HG03045 (cell line): ENCODE measurements at regions not wholly inside any gene's neighbourhood (a gene's known extent, or its start where the extent isn't known, plus 50 kb on each side); places are given as distances from the start of the nearest gene placed in this dataset.

Experiments
- ATAC-seq: cut with Tn5 transposase; IDR thresholded peaks from one replicate; pipeline ENCODE4 v1.9.1; 2021; ENCODE audit warnings: mild to moderate bottlenecking, moderate library complexity; ENCODE audit not compliant: unreplicated experiment

DNA sequence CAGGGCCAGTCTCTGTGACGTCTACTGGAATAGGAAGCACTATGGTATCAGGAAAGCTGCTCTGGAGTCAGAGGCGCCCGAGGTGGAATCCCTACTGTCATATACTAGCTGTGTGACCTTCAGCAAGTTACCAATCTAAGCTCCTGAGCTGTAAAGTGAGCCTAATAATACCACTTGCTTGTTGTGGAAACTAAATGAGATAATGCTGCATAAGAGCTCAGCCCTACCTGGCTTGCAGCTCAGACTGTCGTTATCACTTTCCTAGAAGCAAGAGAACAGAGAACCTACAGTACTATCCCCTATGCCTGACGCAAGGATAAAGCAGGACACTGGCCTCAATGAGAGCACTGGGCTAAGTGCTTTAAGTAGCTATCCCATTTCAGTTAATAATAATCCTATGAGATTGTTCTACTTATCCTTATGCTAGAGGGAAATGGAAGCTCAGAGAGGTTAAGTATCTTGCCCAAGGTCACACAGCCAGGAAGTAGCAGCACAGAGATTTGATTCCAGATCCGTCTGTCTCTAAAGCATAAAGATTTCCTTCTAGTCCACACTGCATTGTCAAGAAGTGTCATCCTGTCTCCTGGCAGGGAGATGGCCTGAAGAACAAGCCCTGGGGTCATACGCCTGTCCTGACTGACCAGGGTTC, 195.2 kb downstream of the TLE3 start:
- no peak for ATAC-seq

DNA sequence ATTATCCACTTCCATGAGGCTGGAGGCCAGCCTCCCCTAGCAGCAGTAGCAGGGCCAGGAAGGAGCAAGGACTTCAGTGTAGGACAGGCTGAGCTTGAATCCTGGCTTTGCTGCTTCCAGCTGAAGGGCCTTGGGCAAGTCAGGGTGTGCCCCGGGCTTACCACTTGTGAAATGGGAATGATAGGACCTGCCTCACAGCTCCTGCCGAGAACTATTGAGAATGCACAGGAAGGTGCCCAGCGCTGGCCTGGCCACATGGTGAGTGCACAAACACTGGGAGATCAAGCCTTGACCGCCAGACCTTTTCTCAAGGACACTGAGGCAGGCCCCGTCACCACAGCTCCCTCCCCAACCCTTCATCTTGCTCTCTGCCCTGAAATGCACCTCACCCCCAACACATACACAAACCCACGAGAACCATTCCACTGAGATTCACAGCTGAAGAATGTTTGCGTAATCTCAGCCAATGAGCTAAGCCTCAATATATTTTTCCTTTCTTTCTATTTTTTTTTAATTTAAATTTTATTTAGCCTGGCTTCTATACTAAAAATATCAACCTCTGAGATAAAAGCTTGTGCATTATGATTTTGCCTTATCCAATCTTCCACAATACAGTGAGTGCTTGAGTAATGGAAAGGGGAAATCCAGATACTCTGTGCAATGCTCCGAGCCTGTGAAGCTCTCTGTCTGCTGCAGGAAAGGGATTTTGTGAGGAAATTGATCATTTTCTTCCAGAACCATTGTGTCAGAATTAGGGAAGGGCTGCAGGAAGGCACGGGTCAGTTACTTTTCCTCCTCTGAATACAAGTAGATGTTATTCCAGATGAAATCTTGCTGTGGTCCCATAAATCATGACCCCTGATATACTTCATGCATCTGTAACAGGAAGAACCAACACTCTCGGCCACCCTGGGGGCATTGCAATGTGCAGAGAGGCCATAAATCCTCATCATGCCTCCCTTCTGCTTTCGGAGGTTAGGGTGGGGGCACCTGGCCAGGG, 193.9 kb downstream of the TLE3 start:
- no peak for ATAC-seq

GRCh38 chr15:69906256-69907185, 191.2 kb downstream of the TLE3 start:
- ATAC-seq: no peak

GRCh38 chr15:69908060-69908459, 189.7 kb downstream of the TLE3 start:
- no peak for ATAC-seq

GRCh38 chr15:69908590-69909420, 188.9 kb downstream of the TLE3 start:
- ATAC-seq: no peak

GRCh38 chr15:69909719-69910444, 187.8 kb downstream of the TLE3 start:
- ATAC-seq: no peak

GRCh38 chr15:69910514-69910913, 187.2 kb downstream of the TLE3 start:
- no peak for ATAC-seq

DNA sequence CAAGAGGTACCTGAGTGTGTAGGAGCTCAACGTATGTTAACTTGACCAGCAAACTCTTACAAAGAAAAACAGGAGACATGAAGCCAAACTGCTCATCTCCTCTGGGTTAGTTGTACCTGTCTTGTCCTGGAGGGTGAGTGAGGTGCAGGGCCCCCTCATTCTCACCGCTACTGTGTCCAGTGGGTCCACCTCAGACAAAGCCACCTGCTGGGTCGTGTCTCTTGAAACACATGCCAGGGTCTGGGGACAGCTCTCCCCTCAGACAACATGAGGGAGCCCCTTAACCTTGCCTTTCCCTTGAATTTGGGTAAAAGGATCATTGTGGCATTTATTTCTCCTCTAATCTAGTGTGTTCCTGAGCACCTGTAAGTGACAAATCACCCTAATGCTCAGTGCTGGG, 185.6 kb downstream of the TLE3 start:
- no peak for ATAC-seq

DNA sequence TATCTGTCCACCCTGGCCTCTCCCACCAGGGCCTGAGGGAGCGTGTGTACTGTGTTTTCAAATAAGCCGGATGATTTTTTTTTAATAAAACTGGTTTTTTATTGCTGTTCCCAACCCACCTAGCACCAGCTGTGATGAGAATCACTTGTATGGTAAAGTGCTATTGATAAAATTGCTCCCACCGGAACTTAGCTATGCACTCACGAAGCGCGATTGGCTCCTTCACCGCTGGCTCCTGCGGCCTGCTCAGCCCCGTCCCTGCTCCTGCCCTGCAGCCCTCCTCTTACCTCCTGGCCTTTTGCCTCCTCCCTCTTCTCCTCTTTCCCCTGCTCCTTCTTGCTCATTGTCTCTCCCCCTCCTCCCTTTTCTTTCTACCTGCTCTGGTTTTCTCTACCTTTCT, 183.7 kb downstream of the TLE3 start:
- ATAC-seq: no peak

GRCh38 chr15:69914960-69915359, 182.8 kb downstream of the TLE3 start:
- ATAC-seq: no peak

DNA sequence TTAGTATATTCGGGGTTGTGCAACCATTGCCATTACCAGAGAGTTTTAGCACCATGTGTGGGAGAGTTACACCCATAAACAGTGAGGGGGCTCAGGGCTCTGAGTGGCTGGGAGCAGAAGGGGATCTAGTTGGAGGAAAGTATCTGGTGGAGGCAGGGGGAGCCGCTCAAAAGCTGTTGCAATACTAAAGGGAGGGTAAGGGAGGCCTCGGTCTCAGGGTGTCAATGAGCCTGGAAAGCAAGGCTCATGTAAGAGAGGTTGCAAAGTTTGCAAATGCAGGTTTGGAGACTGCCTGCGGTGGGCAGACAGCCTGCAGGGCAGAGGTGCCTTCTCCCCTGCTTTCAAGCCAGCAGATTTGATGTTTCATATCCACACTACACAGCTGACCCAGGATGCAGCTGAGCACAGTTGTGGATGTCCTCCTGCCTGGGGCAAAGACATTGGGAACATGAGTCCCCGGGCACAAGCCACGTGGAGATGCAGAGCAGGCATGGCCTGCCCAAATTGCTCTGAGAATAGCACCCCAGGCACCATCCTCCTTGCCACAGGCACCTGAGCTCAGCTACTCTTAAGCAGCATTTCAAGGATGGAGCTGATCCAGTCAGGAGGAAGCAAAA, 181.4 kb downstream of the TLE3 start:
- ATAC-seq: no peak

DNA sequence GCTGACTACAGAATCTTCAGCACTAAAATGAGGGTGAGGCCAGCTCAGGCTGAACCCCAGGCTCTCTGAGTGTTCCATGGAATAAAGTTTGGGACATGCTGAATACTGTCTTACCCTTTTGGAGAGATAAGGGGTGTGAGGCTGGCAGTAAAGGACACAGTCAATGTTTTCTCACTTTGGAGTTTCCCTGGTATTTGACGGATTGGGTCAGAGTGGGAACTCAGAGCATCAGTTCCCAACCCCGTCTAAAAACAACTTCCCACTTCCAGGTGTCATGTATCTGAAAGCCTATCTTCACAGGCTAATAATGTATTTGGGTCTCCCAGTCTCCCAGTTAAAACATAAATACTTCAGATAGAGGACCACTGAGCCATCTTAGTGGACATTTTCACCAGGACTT, 180.7 kb downstream of the TLE3 start:
- ATAC-seq: no peak

GRCh38 chr15:69919816-69920215, 177.9 kb downstream of the TLE3 start:
- no peak for ATAC-seq

- ATAC-seq: no peak
Observed at GRCh38 chr15:69920221-69920620, 177.5 kb downstream of the TLE3 start.

GRCh38 chr15:69921626-69922619, 175.8 kb downstream of the TLE3 start:
- ATAC-seq: no peak

DNA sequence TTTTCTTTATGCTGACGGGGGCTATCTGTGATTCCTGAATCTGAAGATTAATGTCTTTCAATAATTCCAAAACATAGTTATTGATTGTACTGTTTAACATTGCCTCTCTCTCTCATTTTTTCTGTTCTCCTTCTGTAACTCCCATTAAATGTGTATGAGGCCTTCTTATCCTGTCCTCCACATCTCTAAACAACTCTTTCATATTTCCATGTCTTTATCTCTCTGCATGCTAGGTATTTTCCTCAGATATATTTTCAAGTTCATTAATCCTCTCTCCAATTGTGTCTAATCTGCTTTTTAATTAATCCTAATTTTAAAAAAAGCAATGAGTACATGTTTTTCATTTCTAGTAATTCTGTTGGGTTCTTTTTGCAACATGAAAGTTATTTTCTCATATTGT, 173.2 kb downstream of the TLE3 start:
- no peak for ATAC-seq

- no peak for ATAC-seq
Observed at GRCh38 chr15:69926006-69926405, 171.7 kb downstream of the TLE3 start.

DNA sequence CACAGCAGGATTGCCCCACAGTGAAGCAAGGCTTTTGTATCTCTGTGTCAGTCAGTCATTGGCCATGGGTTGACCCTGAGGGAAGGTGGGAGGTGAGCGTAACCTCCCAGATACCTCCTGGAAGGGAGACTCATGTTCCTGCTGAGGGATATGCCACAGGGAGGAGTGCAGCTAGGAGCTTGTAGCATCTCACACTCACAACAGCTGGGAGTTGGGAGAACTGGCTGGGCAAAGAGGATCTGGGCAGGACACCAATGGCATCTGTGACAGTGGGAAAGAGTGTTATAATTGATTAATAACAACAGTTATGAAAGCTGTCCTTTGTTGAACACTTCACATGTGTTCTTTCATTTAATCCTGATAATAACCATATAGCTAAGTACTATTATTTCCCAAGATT, 171.0 kb downstream of the TLE3 start:
- ATAC-seq: no peak
